Esophagus muscularis mucosa (tissue), 3 donors: ENCODE measurements at regions not wholly inside any gene's neighbourhood (a gene's known extent, or its start where the extent isn't known, plus 50 kb on each side); places are given as distances from the start of the nearest gene placed in this dataset.

Source experiments
- EP300 ChIP-seq: sonication (generic); formaldehyde crosslinking; IDR thresholded peaks from one replicate; pipeline ENCODE4 v1.6.1; 2017; ENCODE audit warnings: antibody characterized with exemption
- TF ChIP-seq, protein P1 (sequence below), 3 experiments: fragments of 200-600 bp in 2 of 3; fragments of 450-650 bp in 1 of 3; sonication (generic) in 2 of 3; IDR thresholded peaks; one replicate each; pipeline ENCODE4 v1.5.1; 2017 to 2019; ENCODE audit warnings: antibody characterized with exemption in 3 of 3, mild to moderate bottlenecking in 2 of 3, moderate library complexity in 1 of 3

DNA sequence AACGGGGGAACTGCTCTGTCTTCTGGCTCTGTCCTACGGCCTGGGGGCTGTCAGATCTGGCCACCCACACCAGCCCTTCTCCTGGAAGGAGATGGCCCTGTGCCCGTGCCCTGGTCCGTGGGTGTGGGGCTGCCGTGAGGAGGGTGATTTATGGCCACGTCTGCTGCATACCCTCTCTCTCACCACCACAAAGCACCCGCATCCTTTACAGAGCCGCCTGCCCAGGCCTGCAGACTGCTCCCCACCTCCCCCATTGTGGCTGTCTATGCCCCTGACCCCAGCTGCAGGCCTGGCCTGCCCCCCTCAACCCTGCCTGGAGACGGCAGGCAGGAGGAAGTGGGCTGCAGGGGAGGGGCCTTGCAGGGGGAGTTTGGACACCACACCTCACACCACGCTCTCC, 72.7 kb upstream of the GATA5 start:
- TF ChIP-seq, protein P1, sequence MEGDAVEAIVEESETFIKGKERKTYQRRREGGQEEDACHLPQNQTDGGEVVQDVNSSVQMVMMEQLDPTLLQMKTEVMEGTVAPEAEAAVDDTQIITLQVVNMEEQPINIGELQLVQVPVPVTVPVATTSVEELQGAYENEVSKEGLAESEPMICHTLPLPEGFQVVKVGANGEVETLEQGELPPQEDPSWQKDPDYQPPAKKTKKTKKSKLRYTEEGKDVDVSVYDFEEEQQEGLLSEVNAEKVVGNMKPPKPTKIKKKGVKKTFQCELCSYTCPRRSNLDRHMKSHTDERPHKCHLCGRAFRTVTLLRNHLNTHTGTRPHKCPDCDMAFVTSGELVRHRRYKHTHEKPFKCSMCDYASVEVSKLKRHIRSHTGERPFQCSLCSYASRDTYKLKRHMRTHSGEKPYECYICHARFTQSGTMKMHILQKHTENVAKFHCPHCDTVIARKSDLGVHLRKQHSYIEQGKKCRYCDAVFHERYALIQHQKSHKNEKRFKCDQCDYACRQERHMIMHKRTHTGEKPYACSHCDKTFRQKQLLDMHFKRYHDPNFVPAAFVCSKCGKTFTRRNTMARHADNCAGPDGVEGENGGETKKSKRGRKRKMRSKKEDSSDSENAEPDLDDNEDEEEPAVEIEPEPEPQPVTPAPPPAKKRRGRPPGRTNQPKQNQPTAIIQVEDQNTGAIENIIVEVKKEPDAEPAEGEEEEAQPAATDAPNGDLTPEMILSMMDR (IDR thresholded peaks at IDR 0.05) = no peak
- no peak for TF ChIP-seq EP300
